ENCODE measurements at regions not wholly inside any gene's neighbourhood (a gene's known extent, or its start where the extent isn't known, plus 50 kb on each side); places are given as distances from the start of the nearest gene placed in this dataset.

- TF ChIP-seq PREB (CRISPR knock-in tag; IDR thresholded peaks at IDR 0.05; ENCODE audit: borderline replicate concordance) (no peak), TP53 (CRISPR knock-in tag; IDR thresholded peaks at IDR 0.05) (no peak)
- no peaks in the 10 kb centered on the region; the same call in 1 of the 2 replicates for H3K4me1 Mint-ChIP-seq
- peaks cover 14% of the 10 kb centered on the region for H3K9me3 Mint-ChIP-seq
- DNase-seq (ENCODE audit: low spot score) (no peak), ATAC-seq (no peak)
- no peak overlapping the region for H3K27ac Mint-ChIP-seq
- H3K36me3 Mint-ChIP-seq = peaks cover 6% of the 10 kb centered on the region
- no peak overlapping the region for H3K4me3 Mint-ChIP-seq
- POLR2A ChIA-PET = no interaction called here
- CTCF ChIA-PET = no interaction called here
- no peaks in the 10 kb centered on the region for H3K27me3 Mint-ChIP-seq (ENCODE audit: low read depth)
These were observed 468.1 kb downstream of the RPS6KC1 start for GRCh38 chr1:213519098-213519497.

GRCh38 chr1:213521206-213521605, 466.6 kb upstream of the PROX1 start:
- Mint-ChIP-seq H3K27ac (no peak overlapping the region), H3K27me3 (ENCODE audit: low read depth) (no peaks in the 10 kb centered on the region)
- no peak for TF ChIP-seq SOX15 (CRISPR knock-in tag; IDR thresholded peaks at IDR 0.05)
- no peak for TF ChIP-seq USF2 (CRISPR knock-in tag; IDR thresholded peaks at IDR 0.05)
- no peak for TF ChIP-seq GTF2I (CRISPR knock-in tag; conservative IDR thresholded peaks at IDR 0.05)
- TF ChIP-seq CTCF (IDR thresholded peaks at IDR 0.05) = no peak
- TF ChIP-seq ZNF423 (CRISPR knock-in tag; IDR thresholded peaks at IDR 0.05) = no peak
- no peak for TF ChIP-seq CDX4 (CRISPR knock-in tag; IDR thresholded peaks at IDR 0.05; ENCODE audit: borderline replicate concordance)
- TF ChIP-seq MYBL2 (CRISPR knock-in tag; IDR thresholded peaks at IDR 0.05) = no peak
- TF ChIP-seq ZNF671 (CRISPR knock-in tag; IDR thresholded peaks at IDR 0.05) = no peak
- TF ChIP-seq OVOL2 (CRISPR knock-in tag; IDR thresholded peaks at IDR 0.05; ENCODE audit: borderline replicate concordance) = no peak
- TF ChIP-seq ZSCAN18 (CRISPR knock-in tag; IDR thresholded peaks at IDR 0.05) = no peak
- no peak for TF ChIP-seq ETV6 (CRISPR knock-in tag; IDR thresholded peaks at IDR 0.05)
- TF ChIP-seq E2F1 (CRISPR knock-in tag; IDR thresholded peaks at IDR 0.05) = no peak
- TF ChIP-seq E2F4 (CRISPR knock-in tag; IDR thresholded peaks at IDR 0.05; ENCODE audit: borderline replicate concordance, low read depth) = no peak
- TF ChIP-seq ZNF263 (CRISPR knock-in tag; IDR thresholded peaks at IDR 0.05; ENCODE audit: low read depth) = no peak
- no peak for TF ChIP-seq ZNF219 (CRISPR knock-in tag; IDR thresholded peaks at IDR 0.05; ENCODE audit: borderline replicate concordance)
- TF ChIP-seq HMGA2 (CRISPR knock-in tag; IDR thresholded peaks at IDR 0.05) = no peak
- TF ChIP-seq RELA (CRISPR knock-in tag; IDR thresholded peaks at IDR 0.05; ENCODE audit: borderline replicate concordance) = no peak
- no peak for TF ChIP-seq PRRX2 (CRISPR knock-in tag; IDR thresholded peaks at IDR 0.05)
- TF ChIP-seq ZNF425 (CRISPR knock-in tag; conservative IDR thresholded peaks at IDR 0.05) = no peak

More at GRCh38 chr1:213521206-213521605, 466.6 kb upstream of the PROX1 start:
- Mint-ChIP-seq H3K4me3 (no peak overlapping the region), H3K9me3 (peaks cover 14% of the 10 kb centered on the region), H3K36me3 (peaks cover 6% of the 10 kb centered on the region), H3K4me1 (no peaks in the 10 kb centered on the region; the same call in 1 of the 2 replicates)
- DNase-seq (ENCODE audit: low spot score) = no peak
- no peak for ATAC-seq
- ChIA-PET CTCF (no interaction called here), POLR2A (no interaction called here)
